Adrenal gland (tissue), 5 donors: ENCODE measurements at regions not wholly inside any gene's neighbourhood (a gene's known extent, or its start where the extent isn't known, plus 50 kb on each side); places are given as distances from the start of the nearest gene placed in this dataset.
"Not testable (repeated sequence)": the region's sequence is repeated elsewhere in the genome, so short reads cannot be mapped to it uniquely, and the experiment has no call there.

Experiments
- POLR2A ChIP-seq, 2 donors: fragments of 450-650 bp; IDR thresholded peaks; one replicate each; pipeline ENCODE4 v1.6.1; 2017; ENCODE audit warnings: antibody characterized with exemption in 2 of 2, mild to moderate bottlenecking in 2 of 2, moderate library complexity in 1 of 2
- TF ChIP-seq, protein P1 (sequence below), 6 experiments: fragments of 450-650 bp in 4 of 6; fragments of 200-600 bp in 2 of 6; sonication (generic) in 1 of 6; IDR thresholded peaks; 1 replicate in 5 of 6; 2 replicates in 1 of 6; pipeline versions ENCODE4 v1.5.1 to v1.8.0; 2016 to 2021; ENCODE audit warnings: antibody characterized with exemption in 6 of 6, mild to moderate bottlenecking in 2 of 6, moderate library complexity in 1 of 6
- donor health status: DM: no; HTN: no; CAD: no.

DNA sequence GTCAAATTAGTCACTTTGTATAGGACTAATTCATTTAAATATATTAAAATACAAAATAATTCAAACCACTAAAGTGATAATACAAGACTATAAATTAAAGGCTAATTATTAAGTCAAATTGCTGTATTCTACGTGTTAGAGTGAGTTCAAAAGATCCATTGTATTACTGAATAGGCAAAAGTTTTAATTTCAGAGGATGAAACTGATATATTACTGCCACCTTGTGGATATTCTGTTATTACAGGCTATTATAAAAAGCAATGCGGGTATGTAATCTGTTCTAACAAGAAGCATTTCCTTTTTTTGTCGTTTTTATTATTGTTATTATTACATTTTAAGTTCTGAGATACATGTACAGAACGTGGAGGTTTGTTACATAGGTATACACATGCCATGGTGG lies 66.7 kb upstream of the XKR3 start:
- TF ChIP-seq, protein P1, sequence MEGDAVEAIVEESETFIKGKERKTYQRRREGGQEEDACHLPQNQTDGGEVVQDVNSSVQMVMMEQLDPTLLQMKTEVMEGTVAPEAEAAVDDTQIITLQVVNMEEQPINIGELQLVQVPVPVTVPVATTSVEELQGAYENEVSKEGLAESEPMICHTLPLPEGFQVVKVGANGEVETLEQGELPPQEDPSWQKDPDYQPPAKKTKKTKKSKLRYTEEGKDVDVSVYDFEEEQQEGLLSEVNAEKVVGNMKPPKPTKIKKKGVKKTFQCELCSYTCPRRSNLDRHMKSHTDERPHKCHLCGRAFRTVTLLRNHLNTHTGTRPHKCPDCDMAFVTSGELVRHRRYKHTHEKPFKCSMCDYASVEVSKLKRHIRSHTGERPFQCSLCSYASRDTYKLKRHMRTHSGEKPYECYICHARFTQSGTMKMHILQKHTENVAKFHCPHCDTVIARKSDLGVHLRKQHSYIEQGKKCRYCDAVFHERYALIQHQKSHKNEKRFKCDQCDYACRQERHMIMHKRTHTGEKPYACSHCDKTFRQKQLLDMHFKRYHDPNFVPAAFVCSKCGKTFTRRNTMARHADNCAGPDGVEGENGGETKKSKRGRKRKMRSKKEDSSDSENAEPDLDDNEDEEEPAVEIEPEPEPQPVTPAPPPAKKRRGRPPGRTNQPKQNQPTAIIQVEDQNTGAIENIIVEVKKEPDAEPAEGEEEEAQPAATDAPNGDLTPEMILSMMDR (IDR thresholded peaks at IDR 0.05): peak; percentile 27 to 59 (median 50)
- not testable (repeated sequence) for TF ChIP-seq POLR2A (IDR thresholded peaks at IDR 0.05)
